GM23338 (cell line): ENCODE measurements at regions not wholly inside any gene's neighbourhood (a gene's known extent, or its start where the extent isn't known, plus 50 kb on each side); places are given as distances from the start of the nearest gene placed in this dataset.

Experiments
- ATAC-seq: fragments of 200-7000 bp; cut with Tn5 transposase; 3 replicates; pipeline ENCODE4 v1.9.1; 2020
- DNase-seq: peaks from one replicate; pipeline ENCODE4 v3.0.0-alpha.2; 2015; ENCODE audit warnings: low spot score
- H2AFZ ChIP-seq: fragments of 200-600 bp; sonication (generic); 2 replicates; pipeline ENCODE4 v1.8.0; 2016; ENCODE audit warnings: antibody characterized with exemption, mild to moderate bottlenecking, moderate library complexity
- H3F3A ChIP-seq: fragments of 200-600 bp; sonication (generic); replicated peaks from 2 replicates; pipeline ENCODE4 v1.8.0; 2017; ENCODE audit warnings: antibody characterized with exemption, mixed run types, low read depth
- H3K27ac ChIP-seq: fragments of 200-600 bp; sonication (generic); 2 replicates; pipeline ENCODE4 v1.6.1; 2016; ENCODE audit warnings: low read depth
- H3K27me3 ChIP-seq: fragments of 200-600 bp; sonication (generic); 2 replicates; pipeline ENCODE4 v1.8.0; 2016; ENCODE audit warnings: mild to moderate bottlenecking, mixed run types, moderate library complexity; ENCODE audit not compliant: insufficient read depth
- H3K36me3 ChIP-seq: fragments of 200-600 bp; sonication (generic); 2 replicates; pipeline ENCODE4 v1.8.0; 2016; ENCODE audit warnings: mild to moderate bottlenecking; ENCODE audit not compliant: insufficient read depth
- H3K4me1 ChIP-seq: fragments of 200-600 bp; sonication (generic); 2 replicates; pipeline ENCODE4 v1.8.0; 2016; ENCODE audit warnings: mild to moderate bottlenecking, moderate library complexity; ENCODE audit not compliant: insufficient read depth
- H3K4me2 ChIP-seq: fragments of 200-600 bp; sonication (generic); 2 replicates; pipeline ENCODE4 v1.7.1; 2017; ENCODE audit warnings: mixed run types
- H3K4me3 ChIP-seq: fragments of 200-600 bp; sonication (generic); 2 replicates; pipeline ENCODE4 v1.6.1; 2016; ENCODE audit warnings: mixed run types
- H3K79me2 ChIP-seq: fragments of 200-600 bp; sonication (generic); replicated peaks from 2 replicates; pipeline ENCODE4 v1.8.0; 2017; ENCODE audit warnings: mild to moderate bottlenecking; ENCODE audit not compliant: insufficient read depth
- H3K9me2 ChIP-seq: fragments of 200-600 bp; sonication (generic); 2 replicates; pipeline ENCODE4 v1.8.0; 2017; ENCODE audit not compliant: insufficient read depth
- H4K20me1 ChIP-seq: fragments of 200-600 bp; sonication (generic); replicated peaks from 2 replicates; pipeline ENCODE4 v1.8.0; 2017; ENCODE audit warnings: mild to moderate bottlenecking; ENCODE audit not compliant: insufficient read depth
- H3K27ac Mint-ChIP-seq: 2 replicates; pipeline ENCODE4 v1.8.0; 2020; ENCODE audit warnings: inconsistent platforms, mild to moderate bottlenecking, moderate library complexity, mixed read lengths
- H3K27me3 Mint-ChIP-seq: 3 replicates; pipeline ENCODE4 v1.8.0; 2022; ENCODE audit warnings: low read depth, mild to moderate bottlenecking, moderate library complexity, mixed read lengths, inconsistent platforms; ENCODE audit not compliant: insufficient read depth, poor library complexity
- H3K36me3 Mint-ChIP-seq: 3 replicates; pipeline ENCODE4 v1.8.0; 2021; ENCODE audit warnings: low read depth, mild to moderate bottlenecking, inconsistent platforms, moderate library complexity, mixed read lengths
- H3K4me1 Mint-ChIP-seq: 3 replicates; pipeline ENCODE4 v1.8.0; 2020; ENCODE audit warnings: mild to moderate bottlenecking, inconsistent platforms, mixed read lengths
- H3K4me3 Mint-ChIP-seq: 3 replicates; pipeline ENCODE4 v1.8.0; 2021; ENCODE audit warnings: moderate library complexity, mild to moderate bottlenecking, inconsistent platforms, mixed read lengths
- H3K9me3 Mint-ChIP-seq: 3 replicates; pipeline ENCODE4 v1.8.0; 2020; ENCODE audit warnings: moderate library complexity, mild to moderate bottlenecking, inconsistent platforms, mixed read lengths
- CREB1 ChIP-seq: fragments of 250-450 bp; sonication (Bioruptor Pico); IDR thresholded peaks from 2 replicates; pipeline ENCODE4 v1.5.0; 2020; ENCODE audit warnings: low read depth, mild to moderate bottlenecking, moderate library complexity
- CTCF ChIP-seq, 2 experiments: fragments of 200-600 bp in 1 of 2; sonication (generic) in 1 of 2; conservative IDR thresholded peaks; 2 replicates each; pipeline versions ENCODE4 v1.5.1 to v1.6.1; 2016 to 2017; ENCODE audit warnings: antibody characterized with exemption in 2 of 2, low read depth in 2 of 2, mild to moderate bottlenecking in 2 of 2, moderate library complexity in 1 of 2
- ETS1 ChIP-seq: IDR thresholded peaks from 2 replicates; pipeline ENCODE4 v1.6.1; 2016; ENCODE audit warnings: antibody characterized with exemption
- EZH2phosphoT487 ChIP-seq: fragments of 200-600 bp; sonication (generic); IDR thresholded peaks from one replicate; pipeline ENCODE4 v1.8.1; 2018; ENCODE audit warnings: antibody characterized with exemption; ENCODE audit not compliant: unreplicated experiment
- JUNB ChIP-seq: IDR thresholded peaks from one replicate; pipeline ENCODE4 v1.6.1; 2016; ENCODE audit warnings: antibody characterized with exemption; ENCODE audit not compliant: unreplicated experiment
- NANOG ChIP-seq: IDR thresholded peaks from 2 replicates; pipeline ENCODE4 v1.6.1; 2016; ENCODE audit warnings: antibody characterized with exemption, borderline replicate concordance
- POLR2AphosphoS5 ChIP-seq: IDR thresholded peaks from 2 replicates; pipeline ENCODE4 v1.6.1; 2016; ENCODE audit warnings: antibody characterized with exemption, low read depth
- REST ChIP-seq: IDR thresholded peaks from one replicate; pipeline ENCODE4 v1.6.1; 2018; ENCODE audit warnings: antibody characterized with exemption; ENCODE audit not compliant: unreplicated experiment
- ZNF331 ChIP-seq: fragments of 250-450 bp; sonication (Bioruptor Pico); IDR thresholded peaks from 2 replicates; pipeline ENCODE4 v1.5.0; 2020; ENCODE audit warnings: low read depth, mild to moderate bottlenecking, moderate library complexity
- ZNF462 ChIP-seq: fragments of 250-450 bp; sonication (Bioruptor Pico); IDR thresholded peaks from 2 replicates; pipeline ENCODE4 v1.5.0; 2020; ENCODE audit warnings: mild to moderate bottlenecking, moderate library complexity

- no peaks in the 10 kb centered on the region for H3F3A ChIP-seq
- H3K4me3 Mint-ChIP-seq: no peak overlapping the region
- no peaks in the 10 kb centered on the region for H3K9me2 ChIP-seq
- no peaks in the 10 kb centered on the region for H3K27me3 ChIP-seq
- H3K27ac ChIP-seq: no peak overlapping the region
- no peak for TF ChIP-seq ZNF331 (CRISPR knock-in tag)
- TF ChIP-seq CTCF (conservative IDR thresholded peaks at IDR 0.05; ENCODE audit: low read depth in 2 of 2): no peak
- TF ChIP-seq EZH2phosphoT487: no peak
- TF ChIP-seq REST: no peak
- no peak for TF ChIP-seq JUNB
- no peak for TF ChIP-seq ETS1
- TF ChIP-seq POLR2AphosphoS5: no peak
- TF ChIP-seq CREB1: no peak
- no peak for TF ChIP-seq NANOG
- TF ChIP-seq ZNF462 (CRISPR knock-in tag): no peak
- no peaks in the 10 kb centered on the region for H4K20me1 ChIP-seq
- H3K9me3 Mint-ChIP-seq: peaks cover 5% of the 10 kb centered on the region; the same call in 1 of the 3 replicates
- no peak overlapping the region for H3K4me3 ChIP-seq
- H3K27me3 Mint-ChIP-seq: no peaks in the 10 kb centered on the region
- H3K36me3 ChIP-seq: no peaks in the 10 kb centered on the region
- ATAC-seq (no peak), DNase-seq (no peak)
- no peak overlapping the region for H3K27ac Mint-ChIP-seq
- H2AFZ ChIP-seq: no peak overlapping the region
- peaks cover 7% of the 10 kb centered on the region; the same call in 2 of the 3 replicates for H3K4me1 Mint-ChIP-seq
- H3K4me2 ChIP-seq: no peak overlapping the region
- H3K79me2 ChIP-seq: no peaks in the 10 kb centered on the region
- peaks cover 3% of the 10 kb centered on the region; the same call in 1 of the 2 replicates for H3K4me1 ChIP-seq
- peaks cover 8% of the 10 kb centered on the region; the same call in 2 of the 3 replicates for H3K36me3 Mint-ChIP-seq
Measured at GRCh38 chrX:78506248-78506647, 152.9 kb downstream of the RTL3 start.
